ENCODE measurements at regions not wholly inside any gene's neighbourhood (a gene's known extent, or its start where the extent isn't known, plus 50 kb on each side); places are given as distances from the start of the nearest gene placed in this dataset.
"Not testable (repeated sequence)": the region's sequence is repeated elsewhere in the genome, so short reads cannot be mapped to it uniquely, and the experiment has no call there.

GRCh38 chr21:14058566-14058965 lies 152.2 kb downstream of the LIPI start:
- DNase-seq (ENCODE audit: low read depth): no peak

- DNase-seq (ENCODE audit: low read depth): peak; percentile 36
Observed at GRCh38 chr21:14057841-14058481, 152.8 kb downstream of the LIPI start.

GRCh38 chr21:14057313-14057712 lies 153.4 kb downstream of the LIPI start:
- DNase-seq (ENCODE audit: low read depth): no peak

- DNase-seq (ENCODE audit: low read depth): no peak
Observed at GRCh38 chr21:14056771-14057191, 154.0 kb downstream of the LIPI start.

GRCh38 chr21:14055746-14056515 lies 154.8 kb downstream of the LIPI start:
- not testable (repeated sequence) for DNase-seq (ENCODE audit: low read depth)

GRCh38 chr21:14054682-14055081 lies 156.1 kb downstream of the LIPI start:
- no peak for DNase-seq (ENCODE audit: low read depth)

GRCh38 chr21:14050121-14050520 lies 160.6 kb downstream of the LIPI start:
- no peak for DNase-seq (ENCODE audit: low read depth)

GRCh38 chr21:14046401-14046800 lies 164.4 kb downstream of the LIPI start:
- no peak for DNase-seq (ENCODE audit: low read depth)

- DNase-seq (ENCODE audit: low read depth): no peak
Observed at GRCh38 chr21:14040386-14040785, 170.4 kb downstream of the LIPI start.

GRCh38 chr21:14028619-14029018 lies 182.1 kb downstream of the LIPI start:
- DNase-seq (ENCODE audit: low read depth): not testable (repeated sequence)

GRCh38 chr21:14027235-14027869 lies 183.4 kb downstream of the LIPI start:
- DNase-seq (ENCODE audit: low read depth): peak; percentile 93

GRCh38 chr21:14020108-14020507 lies 190.6 kb downstream of the LIPI start:
- not testable (repeated sequence) for DNase-seq (ENCODE audit: low read depth)

GRCh38 chr21:14015841-14016240 lies 194.9 kb downstream of the LIPI start:
- not testable (repeated sequence) for DNase-seq (ENCODE audit: low read depth)

- DNase-seq (ENCODE audit: low read depth): not testable (repeated sequence)
Observed at GRCh38 chr21:14013623-14014498, 196.9 kb downstream of the LIPI start.

- DNase-seq (ENCODE audit: low read depth): no peak
Observed at GRCh38 chr21:14013056-14013603, 197.6 kb downstream of the LIPI start.

- DNase-seq (ENCODE audit: low read depth): no peak
Observed at GRCh38 chr21:14012409-14012808, 198.3 kb downstream of the LIPI start.

- DNase-seq (ENCODE audit: low read depth): not testable (repeated sequence)
Observed at GRCh38 chr21:14011751-14012150, 199.0 kb downstream of the LIPI start.

- not testable (repeated sequence) for DNase-seq (ENCODE audit: low read depth)
Observed at GRCh38 chr21:14011149-14011548, 199.6 kb downstream of the LIPI start.

- no peak for DNase-seq (ENCODE audit: low read depth)
Observed at GRCh38 chr21:14010729-14011128, 200.0 kb downstream of the LIPI start.

GRCh38 chr21:14009990-14010389 lies 200.8 kb downstream of the LIPI start:
- DNase-seq (ENCODE audit: low read depth): not testable (repeated sequence)

GRCh38 chr21:14009238-14009981 lies 201.3 kb downstream of the LIPI start:
- DNase-seq (ENCODE audit: low read depth): not testable (repeated sequence)

Measured in iris pigment epithelial cell (primary cell).